Mucosa of gallbladder (tissue), 1 donor: ENCODE measurements at regions not wholly inside any gene's neighbourhood (a gene's known extent, or its start where the extent isn't known, plus 50 kb on each side); places are given as distances from the start of the nearest gene placed in this dataset.
"Not testable (repeated sequence)": the region's sequence is repeated elsewhere in the genome, so short reads cannot be mapped to it uniquely, and the experiment has no call there.

Experiments used
- DNase-seq: peaks from one replicate; pipeline ENCODE4 v3.0.0-alpha.2; 2020; ENCODE audit warnings: low spot score
- donor health status: DM: no; HTN: no; CAD: no.

DNA sequence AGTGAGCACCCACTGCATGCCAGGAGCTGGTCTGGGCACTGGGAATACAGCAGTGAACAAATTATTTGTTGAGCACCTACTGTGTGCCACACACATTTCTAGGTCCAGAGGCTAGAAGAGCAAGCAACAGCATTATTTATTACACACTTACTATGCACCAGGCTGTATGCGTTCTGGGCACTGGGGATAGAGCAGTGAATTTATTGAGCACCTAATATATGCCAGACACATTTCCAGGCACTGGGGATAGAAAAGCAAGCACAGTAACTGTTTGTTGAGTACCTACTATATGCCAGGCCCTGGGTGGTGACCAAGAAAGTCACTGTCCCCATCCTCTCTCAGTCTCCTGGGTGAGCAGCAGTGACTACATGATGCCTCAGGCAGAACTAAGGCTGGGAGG, 107.5 kb upstream of the NCOR2 start:
- DNase-seq = no peak

DNA sequence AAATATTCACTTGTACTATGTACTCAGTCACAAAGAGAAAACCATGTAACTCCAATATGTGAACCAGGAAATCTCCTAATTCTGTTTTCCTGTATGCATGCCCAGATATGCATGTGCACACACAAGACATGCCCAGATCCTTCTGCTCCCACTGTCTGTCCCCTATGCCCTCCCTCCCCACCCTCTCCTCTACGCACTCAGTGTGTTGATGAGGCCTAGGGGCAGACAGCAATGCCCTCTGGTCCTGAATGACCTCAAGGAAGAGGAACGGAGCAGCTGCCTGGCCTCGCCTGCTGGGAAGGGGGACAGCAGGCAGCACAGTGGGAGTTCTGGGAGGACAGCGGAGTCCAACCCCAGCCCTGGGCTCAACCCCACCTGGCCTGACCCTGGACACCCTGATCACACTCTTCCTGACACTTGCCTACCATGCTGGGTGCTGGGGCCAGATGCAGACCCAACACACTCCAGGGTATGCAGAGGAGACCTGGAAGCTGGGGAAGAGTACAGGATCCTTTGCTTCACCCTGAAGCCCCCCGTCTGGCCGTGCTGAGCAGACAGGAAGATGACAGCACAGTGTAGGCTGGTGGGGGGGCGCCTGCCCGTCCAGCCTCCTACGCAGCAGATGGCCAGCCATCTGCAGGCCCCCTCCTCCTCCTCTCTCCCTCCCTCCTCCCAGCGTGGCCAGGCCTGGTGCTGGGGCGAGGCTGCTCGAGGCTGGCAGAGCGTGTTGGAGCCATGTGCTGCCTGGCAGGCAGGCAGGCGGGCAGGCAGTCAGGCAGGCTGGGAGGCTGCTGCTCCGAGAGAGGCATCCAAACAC, 106.6 kb upstream of the NCOR2 start:
- no peak for DNase-seq

DNA sequence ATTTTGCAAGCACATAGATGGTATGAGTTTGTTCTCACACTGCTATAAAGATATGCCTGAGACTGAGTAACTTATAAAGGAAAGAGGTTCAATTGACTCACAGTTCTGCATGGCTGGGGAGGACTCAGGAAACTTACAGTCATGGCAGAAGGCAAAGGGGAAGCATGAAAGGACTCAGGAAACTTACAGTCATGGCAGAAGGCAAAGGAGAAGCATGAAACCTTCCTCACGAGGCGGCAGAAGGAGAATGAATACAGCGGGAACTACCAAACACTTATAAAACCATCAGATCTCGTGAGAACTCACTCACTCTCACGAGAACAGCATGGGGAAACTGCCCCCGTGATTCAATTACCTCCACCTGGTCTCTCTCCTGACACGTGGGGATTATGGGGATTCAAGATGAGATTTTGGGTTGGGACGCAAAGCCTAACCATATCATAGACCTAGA, 101.9 kb upstream of the NCOR2 start:
- not testable (repeated sequence) for DNase-seq

DNA sequence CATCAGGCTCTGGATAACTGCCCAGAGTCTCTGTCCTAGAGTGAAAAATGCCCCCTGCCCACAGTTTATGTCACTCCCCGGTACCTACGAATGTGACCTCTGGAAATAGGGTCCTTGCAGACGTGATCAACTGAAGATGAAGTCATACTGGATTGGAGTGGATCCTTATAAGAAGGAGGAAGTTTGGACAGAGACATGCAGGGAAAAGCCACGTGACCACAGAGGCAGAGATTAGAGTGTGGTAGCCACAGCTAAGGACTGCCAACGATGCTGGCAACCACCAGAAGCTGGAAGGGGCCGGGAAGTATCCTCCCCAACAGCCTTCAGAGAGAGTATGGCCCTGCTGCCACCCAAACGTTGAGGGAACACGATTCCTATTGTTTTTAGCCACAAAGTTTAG, 101.2 kb upstream of the NCOR2 start:
- no peak for DNase-seq

DNA sequence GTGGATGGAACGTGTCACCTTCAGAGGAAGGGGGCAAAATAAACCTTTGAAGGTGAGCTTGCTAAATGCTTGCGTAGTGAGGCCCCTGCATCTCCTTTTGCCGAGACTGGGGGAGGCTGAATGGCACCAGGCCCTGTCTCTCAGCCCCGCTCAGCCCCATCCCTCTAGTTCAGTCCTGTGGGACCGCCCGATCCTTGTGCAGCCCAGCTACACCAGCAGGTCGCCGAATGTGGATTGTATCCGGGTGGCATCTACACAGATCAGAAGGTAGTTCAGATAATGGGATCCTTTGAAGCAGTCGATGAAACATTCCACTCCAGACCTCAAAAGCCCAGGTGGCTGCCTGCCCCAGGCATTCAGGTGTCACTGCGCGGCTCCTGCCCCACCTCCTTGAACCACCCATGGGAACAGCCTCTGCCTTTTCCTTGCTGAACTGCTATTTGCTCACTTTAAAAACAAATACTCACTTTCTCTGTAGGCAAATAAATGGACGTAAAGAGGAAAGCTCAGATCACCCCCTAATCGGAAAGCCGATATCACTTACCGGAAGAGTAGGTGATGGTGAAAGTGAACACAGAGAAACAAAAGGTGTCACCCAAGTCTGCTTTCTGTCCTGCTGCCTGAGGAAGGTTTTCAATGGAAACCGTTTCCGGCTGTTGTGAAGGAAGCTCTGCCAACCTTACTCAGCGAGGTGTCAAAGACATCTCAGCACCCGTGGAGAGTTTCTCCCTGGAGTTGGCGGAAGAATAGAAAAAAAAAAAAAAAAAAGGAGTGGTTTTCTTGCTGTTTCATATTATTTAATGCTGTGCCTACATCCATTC, 100.3 kb upstream of the NCOR2 start:
- no peak for DNase-seq

DNA sequence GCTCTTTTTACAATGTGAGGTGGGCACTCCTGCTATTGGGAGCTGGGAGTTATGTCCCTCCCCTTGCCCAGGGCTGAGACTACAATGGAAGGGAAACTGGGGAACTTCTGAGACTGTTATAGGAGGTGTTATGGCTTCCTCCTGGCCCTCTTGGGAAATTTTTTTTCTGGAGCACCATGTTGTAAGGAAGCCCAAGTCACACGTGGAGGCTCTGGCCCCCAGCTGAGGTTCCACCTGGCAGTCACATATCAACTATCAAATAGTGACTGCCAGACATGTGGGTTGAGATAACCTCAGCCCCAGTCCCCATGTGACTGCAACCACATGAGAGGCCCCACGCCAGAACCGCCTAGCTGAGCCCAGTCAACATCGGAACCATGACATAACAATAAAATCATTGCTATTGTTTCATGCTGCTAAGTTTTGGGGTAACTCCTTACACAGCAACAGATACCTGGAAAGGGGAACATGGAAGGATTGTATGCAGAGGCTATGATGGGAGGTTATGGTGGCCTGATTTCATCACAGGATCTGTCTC, 99.4 kb upstream of the NCOR2 start:
- DNase-seq = no peak

DNA sequence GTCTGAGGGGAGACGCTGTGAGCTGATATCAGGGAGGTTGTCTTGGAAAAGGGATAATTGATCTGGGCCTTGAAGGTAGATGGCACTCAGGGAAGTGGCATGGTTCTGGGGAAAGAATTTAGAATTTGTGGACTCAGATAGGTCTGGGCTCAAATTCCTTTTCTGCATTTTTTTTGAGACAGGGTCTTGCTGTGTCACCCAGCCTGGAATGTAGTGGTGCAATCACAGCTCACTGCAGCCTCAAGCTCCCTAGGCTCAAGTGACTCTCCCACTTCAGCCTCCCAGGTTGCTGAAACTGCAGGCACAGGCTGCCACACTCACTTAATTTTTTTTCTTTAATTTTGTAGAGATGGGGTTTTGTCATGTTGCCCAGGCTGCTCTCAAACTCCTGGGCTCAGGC, 98.1 kb upstream of the NCOR2 start:
- DNase-seq = no peak

DNA sequence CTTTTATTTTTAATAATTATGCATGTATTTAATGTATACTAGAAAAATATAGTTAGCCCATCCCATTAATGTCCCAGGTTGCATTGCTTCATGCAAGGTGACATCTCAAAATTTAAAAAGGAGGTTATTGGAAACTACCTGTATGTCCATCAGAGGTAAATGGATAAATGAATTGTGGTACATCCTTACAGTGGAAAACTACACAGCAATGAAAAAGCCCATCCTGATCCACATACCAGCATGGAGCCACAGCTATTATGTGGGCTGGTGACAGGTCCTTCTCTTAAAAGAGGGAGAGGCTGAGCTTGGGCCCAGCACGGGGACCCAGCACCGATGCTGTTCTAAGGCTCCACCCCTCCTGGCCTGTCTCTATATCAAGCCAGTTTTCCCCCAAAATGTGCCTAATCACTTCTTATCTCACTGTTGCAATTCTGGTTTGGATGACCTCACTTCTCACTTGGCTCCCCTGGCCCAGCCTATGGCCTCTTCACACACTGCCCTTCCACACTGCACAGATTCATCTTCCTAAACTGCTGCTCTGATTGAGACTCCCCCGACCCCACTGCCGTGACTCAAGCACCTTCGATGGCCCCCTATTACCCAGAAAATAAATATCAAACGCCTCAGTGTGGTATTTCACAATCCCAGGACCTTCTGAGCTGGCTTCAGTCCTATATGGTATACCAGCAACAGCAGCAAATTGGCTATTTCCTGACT, 97.1 kb upstream of the NCOR2 start:
- no peak for DNase-seq

DNA sequence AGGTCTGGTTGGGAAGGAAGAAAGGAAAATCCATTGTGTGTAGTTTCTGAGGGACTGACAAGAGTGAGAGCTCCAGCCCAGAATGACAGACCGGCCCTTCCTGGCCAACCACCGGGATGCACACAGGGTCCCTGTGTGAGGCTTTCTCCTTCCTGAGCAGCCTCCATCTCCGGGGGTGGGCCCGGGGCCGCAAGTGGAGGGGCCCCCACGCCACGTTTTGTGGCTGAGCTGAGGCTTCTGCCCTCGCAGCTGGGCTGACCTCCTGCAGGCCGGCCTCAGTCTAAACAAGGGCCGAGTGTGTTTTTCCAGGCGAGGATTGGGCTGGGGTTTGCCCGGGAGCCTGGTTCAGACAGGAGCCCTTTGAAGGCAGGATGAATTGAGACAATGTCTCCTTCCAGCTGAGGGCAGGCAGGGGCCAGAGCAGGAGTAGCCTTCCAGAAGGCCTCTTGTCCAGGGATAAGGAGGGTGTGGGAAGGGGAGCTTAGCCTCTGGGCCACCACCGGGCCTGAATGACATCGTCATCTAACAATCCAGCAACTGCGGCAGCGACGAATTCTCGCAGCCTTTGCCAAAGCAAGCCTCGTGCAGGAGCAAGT, 96.5 kb upstream of the NCOR2 start:
- DNase-seq = no peak

DNA sequence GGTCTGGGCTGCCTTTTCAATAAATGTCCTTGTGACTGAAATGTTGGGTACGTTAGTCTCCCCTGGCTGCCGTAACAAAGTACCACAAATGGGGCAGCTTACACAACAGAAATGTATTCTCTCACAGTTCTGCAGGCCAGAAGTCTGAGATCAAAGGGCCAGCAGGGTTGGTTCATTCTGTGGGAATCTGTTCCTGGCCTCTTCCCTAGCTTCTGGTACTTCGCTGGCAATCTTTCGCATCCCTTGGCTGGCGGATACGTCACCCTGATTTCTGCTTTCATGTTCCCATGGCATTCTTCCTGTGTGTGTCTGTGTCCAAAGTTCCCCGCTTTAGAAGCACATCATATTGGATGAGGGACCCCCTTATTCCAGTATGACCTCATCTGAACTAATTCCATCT, 95.8 kb upstream of the NCOR2 start:
- no peak for DNase-seq

DNA sequence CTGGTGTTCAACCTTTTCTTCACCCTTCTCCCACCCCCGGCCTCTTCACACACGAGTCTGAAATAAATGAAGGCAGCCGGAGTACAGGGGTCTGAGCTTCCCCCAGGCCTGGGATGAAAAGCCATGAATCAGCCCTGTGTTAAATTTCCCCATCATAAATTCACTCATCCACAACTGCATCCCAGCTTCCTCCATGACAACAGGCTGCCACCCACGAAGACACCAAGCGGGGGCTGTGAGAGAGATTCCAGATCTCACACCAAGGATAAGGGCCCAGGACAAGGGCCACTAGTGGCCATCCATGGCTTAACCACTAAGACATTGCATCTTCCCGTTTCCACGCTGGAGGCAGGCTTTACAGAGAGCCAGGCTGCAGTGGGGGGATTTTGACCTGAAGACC, 93.9 kb upstream of the NCOR2 start:
- no peak for DNase-seq

DNA sequence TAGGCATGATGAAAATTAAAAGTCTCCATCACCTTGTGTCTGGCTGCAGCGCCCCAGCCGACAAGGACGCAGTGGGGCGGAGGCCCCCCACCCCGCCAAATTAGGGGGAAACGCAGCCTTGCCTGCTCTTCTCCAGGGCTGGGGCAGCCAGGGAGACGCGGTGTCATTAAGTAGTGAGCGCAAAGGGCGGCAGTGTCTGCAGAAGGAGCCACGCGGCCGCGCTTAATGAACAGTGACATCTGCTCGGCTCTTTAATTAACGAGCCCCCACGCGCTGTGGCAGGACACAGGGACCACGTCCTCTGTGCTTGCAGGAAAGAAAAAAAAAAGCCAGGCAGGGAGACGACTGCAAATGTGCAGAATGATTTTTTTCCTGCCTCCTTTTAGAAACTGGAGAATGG, 93.4 kb upstream of the NCOR2 start:
- DNase-seq = no peak

DNA sequence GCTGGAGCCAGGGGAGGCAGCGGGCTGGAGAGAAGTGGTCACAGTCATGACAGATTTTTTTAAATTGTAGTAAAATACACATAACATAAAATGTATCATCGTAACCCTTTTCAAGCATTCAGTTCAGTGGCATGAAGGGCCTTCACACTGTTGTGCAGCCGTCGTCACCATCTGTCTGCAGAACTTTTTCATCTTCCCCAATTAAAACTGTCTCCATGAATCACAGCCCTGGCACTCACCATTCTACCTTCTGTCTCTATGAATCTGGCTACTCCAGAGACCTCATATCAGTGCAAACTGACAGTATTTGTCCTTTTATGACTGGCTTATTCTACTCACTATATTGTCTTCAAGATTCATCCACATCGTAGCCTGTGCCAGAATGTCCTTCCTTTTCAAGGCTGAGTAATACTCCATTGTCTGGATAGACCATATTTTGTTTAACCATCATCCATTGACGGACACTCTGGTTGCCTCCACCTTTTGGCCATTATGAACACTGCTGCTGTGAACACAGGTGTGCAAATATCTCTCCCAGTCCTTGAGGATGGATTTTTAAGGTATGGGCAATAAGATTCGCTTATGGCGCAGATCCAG, 91.5 kb upstream of the NCOR2 start:
- DNase-seq = no peak

DNA sequence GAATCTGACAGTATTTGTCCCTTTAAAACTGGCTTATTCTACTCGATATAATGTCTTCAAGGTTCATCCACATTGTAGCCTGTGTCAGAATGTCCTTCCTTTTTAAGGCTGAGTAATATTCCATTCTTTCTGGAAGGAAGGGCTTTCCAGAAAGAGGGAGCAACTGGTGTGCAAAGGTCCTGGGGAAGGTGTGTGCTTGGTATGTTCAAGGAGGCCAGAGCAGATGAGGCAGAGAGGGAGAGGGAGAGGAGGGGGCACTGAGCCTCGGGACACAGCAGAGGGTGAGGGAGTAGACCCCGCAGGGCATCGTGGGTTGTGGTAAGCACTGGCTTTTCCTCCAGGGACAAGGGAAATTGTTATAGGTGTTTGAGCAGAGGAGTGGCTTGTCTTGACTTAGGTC, 90.9 kb upstream of the NCOR2 start:
- DNase-seq = no peak

DNA sequence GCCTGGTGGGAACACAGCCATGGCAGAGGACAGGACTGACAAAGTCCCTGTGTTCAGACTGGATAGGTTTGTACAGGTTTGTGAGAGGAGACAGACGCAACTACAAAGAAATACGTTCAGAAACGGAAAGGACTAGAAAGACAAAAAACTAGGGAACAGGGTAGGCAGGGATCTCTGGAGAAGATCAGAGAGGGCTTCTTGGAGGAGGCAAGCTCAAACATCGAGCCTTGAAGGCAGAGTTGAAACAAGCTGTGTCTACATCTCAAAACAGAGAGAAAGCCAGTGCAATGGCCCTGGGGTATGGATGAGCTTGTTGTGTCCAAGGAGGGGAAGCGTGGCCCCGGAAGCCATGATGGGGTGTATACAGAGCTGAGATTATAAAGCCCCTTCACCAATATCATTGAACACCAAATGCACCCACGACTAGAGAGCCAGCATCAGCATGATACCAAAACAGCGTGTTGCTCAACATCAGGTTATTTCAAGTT, 89.6 kb upstream of the NCOR2 start:
- no peak for DNase-seq

DNA sequence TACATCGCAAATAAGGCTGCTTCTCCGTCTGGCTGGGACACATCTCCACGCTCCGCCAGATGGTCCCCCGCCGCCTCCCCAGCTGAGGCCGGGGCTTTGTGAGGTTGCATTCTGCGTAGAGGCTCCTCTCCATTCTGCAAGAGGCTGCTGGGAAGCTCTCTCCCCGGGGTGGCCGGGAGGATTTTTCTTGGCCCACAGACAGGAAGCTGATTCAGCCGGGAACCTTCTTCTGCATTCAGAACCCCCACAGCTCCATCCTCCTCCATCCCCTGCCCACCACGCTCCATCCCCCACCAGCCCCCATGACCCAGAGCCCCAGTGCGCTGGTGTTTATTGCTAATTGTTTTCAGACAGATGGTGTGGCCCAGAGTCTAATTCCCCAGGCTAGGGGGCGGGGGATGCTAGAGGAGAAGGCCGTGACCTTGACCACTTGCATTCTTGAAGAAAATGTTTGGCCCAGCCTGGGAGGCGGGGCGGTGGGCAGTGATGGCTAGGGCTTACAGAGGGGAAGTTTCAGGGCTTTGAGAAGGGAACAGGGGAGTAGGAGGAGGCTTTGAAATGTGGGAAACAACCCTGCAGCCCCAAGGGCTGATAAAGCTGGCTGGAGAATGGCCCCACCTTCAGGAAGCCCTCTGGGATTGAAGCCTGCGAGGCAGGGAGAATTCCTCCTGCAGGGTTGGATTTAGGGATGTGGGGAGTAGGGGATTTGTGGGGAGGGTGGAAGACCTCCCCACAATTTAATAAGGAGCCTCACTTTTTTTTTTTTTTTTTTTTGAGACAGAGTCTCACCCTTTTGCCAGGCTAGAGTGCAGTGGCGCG, 88.5 kb upstream of the NCOR2 start:
- peak; percentile 59 for DNase-seq

DNA sequence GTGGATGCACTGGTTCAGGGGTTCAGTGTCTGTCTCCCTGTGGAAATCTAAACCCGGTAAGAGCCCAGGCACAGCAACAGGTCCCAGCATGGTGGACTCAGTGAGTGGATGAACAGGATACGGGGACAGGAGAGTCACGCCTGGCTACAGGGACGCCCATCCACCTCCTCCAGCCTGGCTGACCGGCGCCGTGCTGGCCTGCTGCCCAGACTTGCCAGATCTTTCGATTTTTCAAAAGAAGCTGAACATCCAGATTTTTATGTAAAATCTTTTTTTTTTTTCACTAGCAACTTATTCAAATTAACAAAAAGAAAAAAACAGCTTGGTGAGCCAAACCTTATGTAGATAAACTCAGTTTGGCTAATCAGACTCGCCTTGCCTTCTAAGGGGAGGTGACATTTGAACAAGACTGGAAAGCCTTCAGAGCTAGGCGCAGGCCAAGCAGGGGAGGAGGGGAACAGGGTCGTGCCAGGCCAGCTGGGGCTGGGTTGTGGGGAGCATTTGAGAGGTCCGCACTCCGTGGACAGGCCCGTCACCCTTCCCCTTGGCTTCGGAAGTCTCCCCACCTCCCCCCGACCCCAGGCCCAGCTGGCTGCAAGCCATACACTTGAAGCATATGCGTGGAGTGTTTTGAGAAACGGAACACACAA, 87.8 kb upstream of the NCOR2 start:
- peak; percentile 66 for DNase-seq

DNA sequence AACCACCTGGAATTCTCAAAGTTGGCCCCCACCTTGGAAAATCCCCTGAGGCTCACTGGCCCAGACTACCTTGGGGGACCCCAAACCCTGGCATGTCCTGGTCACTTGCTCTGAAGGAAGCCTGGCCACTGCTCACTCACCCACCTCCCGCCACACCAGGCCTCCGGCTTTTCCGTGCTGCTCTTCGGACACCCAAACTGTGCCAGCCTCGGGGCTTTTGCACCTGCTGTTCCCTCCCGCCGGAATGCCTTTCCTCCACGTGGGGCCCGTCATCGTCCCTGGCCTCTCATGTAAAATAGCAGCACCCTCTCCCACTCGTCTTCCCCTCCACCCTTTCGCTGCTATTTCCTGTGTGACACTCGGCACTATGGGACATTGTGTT, 87.2 kb upstream of the NCOR2 start:
- DNase-seq = no peak

DNA sequence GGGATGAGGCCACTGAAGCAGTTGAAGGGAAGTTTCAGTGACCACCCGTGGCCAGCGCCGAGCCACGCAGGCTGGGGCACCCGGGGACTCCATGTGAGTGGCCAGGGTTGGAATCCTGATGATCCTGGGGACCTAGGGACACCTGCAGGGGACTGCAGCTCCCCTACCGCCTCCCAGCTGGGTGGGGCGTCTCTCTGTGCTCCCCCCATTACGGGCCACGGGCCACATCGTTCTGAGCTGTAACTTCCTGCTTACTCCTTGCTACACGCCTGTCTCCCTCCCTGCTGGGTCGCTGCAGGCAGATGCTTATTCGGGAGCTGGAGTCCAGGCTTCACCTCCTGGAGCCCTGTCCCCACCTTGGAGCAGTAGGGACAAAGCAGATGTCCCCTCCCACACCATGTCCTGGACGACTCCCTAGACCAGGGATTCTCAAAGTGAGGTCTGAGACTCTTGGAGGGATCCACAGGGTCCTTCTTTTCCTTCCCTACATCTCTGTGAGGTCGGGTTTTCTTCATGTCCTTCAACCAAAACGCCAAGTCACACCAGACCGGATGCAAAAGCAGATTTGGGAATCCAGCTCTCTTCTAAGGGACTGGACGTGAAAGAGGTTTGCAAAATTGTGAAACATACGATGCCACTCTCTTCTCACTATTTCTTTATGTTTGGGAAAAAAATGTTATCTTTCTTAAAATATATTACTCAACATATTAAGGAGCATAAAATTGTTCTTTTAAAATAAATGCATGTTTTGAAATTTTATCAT, 85.9 kb upstream of the NCOR2 start:
- DNase-seq = no peak
